ENCODE measurements at regions not wholly inside any gene's neighbourhood (a gene's known extent, or its start where the extent isn't known, plus 50 kb on each side); places are given as distances from the start of the nearest gene placed in this dataset.

- Histone ChIP-seq H3K27me3 (ENCODE audit: insufficient read depth, poor library complexity, severe bottlenecking) (no peaks in the 10 kb centered on the region), H3K36me3 (ENCODE audit: low read depth) (no peaks in the 10 kb centered on the region), H3K27ac (ENCODE audit: poor library complexity, severe bottlenecking) (no peak overlapping the region), H3K4me1 (ENCODE audit: insufficient read depth, poor library complexity, severe bottlenecking) (no peaks in the 10 kb centered on the region), H3K9me3 (ENCODE audit: severe bottlenecking) (no peaks in the 10 kb centered on the region), H3K4me3 (ENCODE audit: severe bottlenecking) (no peak overlapping the region)
- ATAC-seq (ENCODE audit: low read depth) (no peak), DNase-seq (ENCODE audit: low spot score) (no peak)
- no peak for TF ChIP-seq CTCF (IDR thresholded peaks at IDR 0.05; ENCODE audit: poor library complexity, severe bottlenecking)
Observed at GRCh38 chr5:161093100-161093499, 241.1 kb upstream of the ATP10B start.

DNA sequence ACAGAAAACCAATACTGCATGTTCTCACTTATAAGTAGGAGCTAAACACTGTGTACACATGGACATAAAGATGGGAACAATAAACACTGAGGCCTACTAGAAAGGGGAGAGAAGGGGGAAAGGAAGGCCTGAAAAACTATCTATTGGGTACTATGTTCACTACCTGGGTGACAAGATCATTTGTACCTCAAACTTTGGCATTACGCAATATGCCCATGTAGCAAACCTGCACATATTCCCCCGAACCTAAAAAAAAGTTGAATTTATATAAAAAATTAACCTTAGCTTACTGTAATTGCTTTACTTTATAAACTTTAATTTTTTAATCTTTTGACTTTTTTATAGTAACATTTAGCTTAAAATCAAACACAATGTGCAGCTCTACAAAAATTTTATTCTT, 237.6 kb upstream of the ATP10B start:
- Histone ChIP-seq H3K4me3 (ENCODE audit: severe bottlenecking) (no peak overlapping the region), H3K4me1 (ENCODE audit: insufficient read depth, poor library complexity, severe bottlenecking) (peaks cover 4% of the 10 kb centered on the region), H3K27ac (ENCODE audit: poor library complexity, severe bottlenecking) (no peak overlapping the region), H3K27me3 (ENCODE audit: insufficient read depth, poor library complexity, severe bottlenecking) (no peaks in the 10 kb centered on the region), H3K36me3 (ENCODE audit: low read depth) (no peaks in the 10 kb centered on the region), H3K9me3 (ENCODE audit: severe bottlenecking) (no peaks in the 10 kb centered on the region)
- ATAC-seq (ENCODE audit: low read depth) (no peak), DNase-seq (ENCODE audit: low spot score) (no peak)
- no peak for TF ChIP-seq CTCF (IDR thresholded peaks at IDR 0.05; ENCODE audit: poor library complexity, severe bottlenecking)

DNA sequence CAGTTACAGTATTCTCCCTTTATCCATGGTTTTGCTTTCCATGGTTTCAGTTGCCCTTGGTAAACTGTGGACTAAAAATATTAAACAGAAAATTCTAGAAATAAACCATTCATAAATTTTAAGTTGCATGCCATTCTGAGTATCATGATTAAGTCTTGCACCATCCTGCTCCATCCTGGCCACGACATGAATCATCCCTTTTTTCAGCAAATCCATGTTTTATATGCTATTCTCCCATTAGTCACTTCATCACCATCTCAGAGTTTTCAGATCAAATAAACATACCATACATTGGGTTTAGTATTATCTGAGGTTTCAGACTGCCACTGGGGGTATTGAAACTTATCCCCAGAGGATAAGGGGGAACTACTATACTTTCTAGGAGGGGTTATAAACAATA, 234.4 kb upstream of the ATP10B start:
- H3K27me3 ChIP-seq (ENCODE audit: insufficient read depth, poor library complexity, severe bottlenecking), result no peaks in the 10 kb centered on the region
- TF ChIP-seq CTCF (IDR thresholded peaks at IDR 0.05; ENCODE audit: poor library complexity, severe bottlenecking), result no peak
- no peak overlapping the region for H3K4me3 ChIP-seq (ENCODE audit: severe bottlenecking)
- H3K9me3 ChIP-seq (ENCODE audit: severe bottlenecking), result no peaks in the 10 kb centered on the region
- ATAC-seq (ENCODE audit: low read depth) (peak; percentile 94), DNase-seq (ENCODE audit: low spot score) (no peak)
- H3K4me1 ChIP-seq (ENCODE audit: insufficient read depth, poor library complexity, severe bottlenecking), result peaks cover 4% of the 10 kb centered on the region
- H3K27ac ChIP-seq (ENCODE audit: poor library complexity, severe bottlenecking), result no peak overlapping the region
- no peaks in the 10 kb centered on the region for H3K36me3 ChIP-seq (ENCODE audit: low read depth)

- peaks cover 4% of the 10 kb centered on the region for H3K4me1 ChIP-seq (ENCODE audit: insufficient read depth, poor library complexity, severe bottlenecking)
- H3K27ac ChIP-seq (ENCODE audit: poor library complexity, severe bottlenecking), result no peak overlapping the region
- no peaks in the 10 kb centered on the region for H3K9me3 ChIP-seq (ENCODE audit: severe bottlenecking)
- no peak for ATAC-seq (ENCODE audit: low read depth)
- no peak overlapping the region for H3K4me3 ChIP-seq (ENCODE audit: severe bottlenecking)
- no peak for TF ChIP-seq CTCF (IDR thresholded peaks at IDR 0.05; ENCODE audit: poor library complexity, severe bottlenecking)
- no peaks in the 10 kb centered on the region for H3K36me3 ChIP-seq (ENCODE audit: low read depth)
- DNase-seq (ENCODE audit: low spot score), result no peak
- H3K27me3 ChIP-seq (ENCODE audit: insufficient read depth, poor library complexity, severe bottlenecking), result no peaks in the 10 kb centered on the region
Observed at GRCh38 chr5:161085056-161085455, 233.0 kb upstream of the ATP10B start.

DNA sequence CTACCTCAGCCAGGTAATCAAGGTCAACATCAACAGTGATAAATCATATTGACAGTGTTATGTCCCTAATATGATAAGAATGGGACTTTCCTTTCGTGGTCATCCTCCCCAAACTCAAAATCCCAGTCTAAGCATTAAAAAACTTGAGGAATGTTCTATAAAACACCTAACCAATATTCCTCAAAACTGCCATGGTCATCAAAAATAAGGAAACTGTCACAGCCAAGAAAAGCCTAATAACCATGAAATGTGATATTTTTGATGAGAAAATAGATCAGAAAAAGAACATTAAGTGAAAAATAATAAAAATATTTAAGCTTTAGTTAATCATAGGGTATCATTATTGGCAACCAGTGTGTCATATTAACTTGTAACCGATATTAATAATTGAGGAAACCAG, 232.1 kb upstream of the ATP10B start:
- Histone ChIP-seq H3K27ac (ENCODE audit: poor library complexity, severe bottlenecking) (no peak overlapping the region), H3K36me3 (ENCODE audit: low read depth) (no peaks in the 10 kb centered on the region), H3K27me3 (ENCODE audit: insufficient read depth, poor library complexity, severe bottlenecking) (no peaks in the 10 kb centered on the region), H3K4me3 (ENCODE audit: severe bottlenecking) (no peak overlapping the region), H3K4me1 (ENCODE audit: insufficient read depth, poor library complexity, severe bottlenecking) (peaks cover 4% of the 10 kb centered on the region), H3K9me3 (ENCODE audit: severe bottlenecking) (no peaks in the 10 kb centered on the region)
- no peak for TF ChIP-seq CTCF (IDR thresholded peaks at IDR 0.05; ENCODE audit: poor library complexity, severe bottlenecking)
- DNase-seq (ENCODE audit: low spot score) (no peak), ATAC-seq (ENCODE audit: low read depth) (no peak)
